Thyroid gland (tissue), 4 donors: ENCODE measurements at regions not wholly inside any gene's neighbourhood (a gene's known extent, or its start where the extent isn't known, plus 50 kb on each side); places are given as distances from the start of the nearest gene placed in this dataset.

Experiments used
- CTCF ChIP-seq, 6 experiments: fragments of 200-600 bp in 3 of 6; fragments of 450-650 bp in 3 of 6; sonication (generic) in 3 of 6; IDR thresholded peaks; one replicate each; pipeline ENCODE4 v1.5.1; 2016 to 2019; ENCODE audit warnings: antibody characterized with exemption in 6 of 6, mild to moderate bottlenecking in 2 of 6, inconsistent platforms in 1 of 6, moderate library complexity in 1 of 6
- POLR2A ChIP-seq, 2 donors: fragments of 450-650 bp; IDR thresholded peaks; one replicate each; pipeline ENCODE4 v1.6.1; 2017; ENCODE audit warnings: antibody characterized with exemption in 2 of 2, mild to moderate bottlenecking in 2 of 2, moderate library complexity in 1 of 2

GRCh38 chr5:96509316-96509715 is 76.3 kb upstream of the PCSK1 start:
- no peak for TF ChIP-seq CTCF (IDR thresholded peaks at IDR 0.05)
- TF ChIP-seq POLR2A (IDR thresholded peaks at IDR 0.05): no peak
